GM12878 (cell line): ENCODE measurements at regions not wholly inside any gene's neighbourhood (a gene's known extent, or its start where the extent isn't known, plus 50 kb on each side); places are given as distances from the start of the nearest gene placed in this dataset.

Experiments used
- ATAC-seq: fragments of 200-7000 bp; cut with Tn5 transposase; 3 replicates; pipeline ENCODE4 v1.9.1; 2020; ENCODE audit warnings: mild to moderate bottlenecking, moderate library complexity
- BruUV-seq: library from RNA; stranded (reverse); fragments of 400-500 nt; replicated peaks from 2 replicates; lab custom pipeline; 2021; lab: Mats Ljungman, UMichigan
- CTCF ChIA-PET: fragments of 300-600 bp; sonication (Branson Sonifier 250); formaldehyde crosslinking; extraction: SDS; loops from one replicate; lab custom pipeline; 2021; ENCODE audit warnings: inconsistent platforms; lab: Yijun Ruan, JAX
- POLR2A ChIA-PET: fragments of 350-600 bp; formaldehyde crosslinking; extraction: SDS; loops from one replicate; lab custom pipeline; 2021; ENCODE audit warnings: inconsistent platforms; lab: Charles Lee
- RAD21 ChIA-PET: fragments of 300-600 bp; sonication (Branson Sonifier 250); formaldehyde crosslinking; loops from one replicate; lab custom pipeline; 2023; ENCODE audit warnings: antibody characterized with exemption; ENCODE audit not compliant: unreplicated experiment; lab: Charles Lee
- SMC1A ChIA-PET: fragments of 300-600 bp; sonication (Branson Sonifier 250); formaldehyde crosslinking; loops from one replicate; lab custom pipeline; 2023; ENCODE audit not compliant: unreplicated experiment, uncharacterized antibody; lab: Charles Lee
- DNase-seq: peaks from one replicate; pipeline ENCODE4 v3.0.0-alpha.2; 2011; ENCODE audit warnings: low read depth, low spot score
- FAIRE-seq: peaks from 3 replicates; lab custom pipeline; 2011; peaks lifted over from hg19 to GRCh38; lab: Jason Lieb, UNC
- H2AFZ ChIP-seq: 2 replicates; pipeline ENCODE4 v1.6.0; 2011; ENCODE audit warnings: low read depth, low read length, control low read depth; ENCODE audit not compliant: control insufficient read depth
- H3K27ac ChIP-seq: 2 replicates; pipeline ENCODE4 v1.5.1; 2011; ENCODE audit warnings: control low read depth; ENCODE audit not compliant: control insufficient read depth, insufficient read depth
- H3K27me3 ChIP-seq, 2 experiments: replicated peaks in 1 of 2; 2 replicates each; pipeline versions ENCODE4 v1.6.0 to v1.6.1; 2011; ENCODE audit warnings: low read length in 1 of 2; ENCODE audit not compliant: control insufficient read depth in 2 of 2, insufficient read depth in 2 of 2
- H3K36me3 ChIP-seq, 2 experiments: 2 replicates each; pipeline ENCODE4 v1.5.1; 2011; ENCODE audit warnings: low read length in 1 of 2; ENCODE audit not compliant: control insufficient read depth in 2 of 2, insufficient read depth in 2 of 2
- H3K4me1 ChIP-seq: 2 replicates; pipeline ENCODE4 v1.6.1; 2011; ENCODE audit warnings: mild to moderate bottlenecking, low read length, moderate library complexity, mixed read lengths; ENCODE audit not compliant: control insufficient read depth, insufficient read depth
- H3K4me2 ChIP-seq: 2 replicates; pipeline ENCODE4 v1.6.0; 2011; ENCODE audit warnings: control low read depth; ENCODE audit not compliant: control insufficient read depth, insufficient read depth
- H3K4me3 ChIP-seq: fragments of 200-600 bp; sonication (generic); 2 replicates; pipeline ENCODE4 v1.5.1; 2016
- H3K79me2 ChIP-seq: 2 replicates; pipeline ENCODE4 v1.6.0; 2011; ENCODE audit warnings: low read length; ENCODE audit not compliant: control insufficient read depth, insufficient read depth
- H3K9ac ChIP-seq: 2 replicates; pipeline ENCODE4 v1.8.0; 2011; ENCODE audit warnings: low read length, control low read depth, mixed read lengths; ENCODE audit not compliant: control insufficient read depth, insufficient read depth
- H3K9me3 ChIP-seq: replicated peaks from 3 replicates; pipeline ENCODE4 v1.5.1; 2011; ENCODE audit warnings: mild to moderate bottlenecking, low read length; ENCODE audit not compliant: control insufficient read depth, insufficient read depth
- H4K20me1 ChIP-seq: 2 replicates; pipeline ENCODE4 v1.6.0; 2011; ENCODE audit not compliant: control insufficient read depth, insufficient read depth
- ASH2L ChIP-seq: fragments of 300-600, 200-600 bp; sonication (generic); IDR thresholded peaks from 2 replicates; pipeline ENCODE4 v1.6.1; 2017; ENCODE audit warnings: low read depth, mild to moderate bottlenecking, borderline replicate concordance
- EGR1 ChIP-seq, 2 experiments: IDR thresholded peaks; 1 replicate in 1 of 2; 2 replicates in 1 of 2; pipeline ENCODE4 v1.6.1; 2011 to 2012; ENCODE audit warnings: low read depth in 2 of 2, low read length in 2 of 2, borderline replicate concordance in 1 of 2, mild to moderate bottlenecking in 1 of 2, moderate library complexity in 1 of 2
- IKZF2 ChIP-seq, 2 experiments: fragments of 450-650 bp; IDR thresholded peaks; 2 replicates each; pipeline ENCODE4 v1.6.1; 2017; ENCODE audit warnings: mild to moderate bottlenecking in 2 of 2, moderate library complexity in 2 of 2
- MYC ChIP-seq: IDR thresholded peaks from 2 replicates; pipeline ENCODE4 v1.6.1; 2011; ENCODE audit warnings: mild to moderate bottlenecking, low read length, moderate library complexity, inconsistent platforms; ENCODE audit not compliant: insufficient read depth, insufficient replicate concordance, insufficient read length, severe bottlenecking
- NBN ChIP-seq: fragments of 450-650 bp; IDR thresholded peaks from 2 replicates; pipeline ENCODE4 v1.6.1; 2016
- SUZ12 ChIP-seq: fragments of 200-600 bp; sonication (generic); IDR thresholded peaks from one replicate; pipeline ENCODE4 v1.6.1; 2018; ENCODE audit warnings: antibody characterized with exemption, mild to moderate bottlenecking; ENCODE audit not compliant: unreplicated experiment
- ZNF384 ChIP-seq: IDR thresholded peaks from 2 replicates; pipeline ENCODE4 v1.6.1; 2012; ENCODE audit warnings: low read depth, mild to moderate bottlenecking, low read length, improper control_type of control experiment, borderline replicate concordance
- WGBS: methylation state at CpG from one replicate; pipeline ENCODE4 v1.1.6; 2016; ENCODE audit warnings: low lambda C conversion rate; ENCODE audit not compliant: insufficient replicate concordance, insufficient coverage; ENCODE audit errors: missing lambda C conversion rate; 5-methylcytosine and 5-hydroxymethylcytosine counted together
- in situ Hi-C: fragments of 300-500 bp; cut with MboI; formaldehyde crosslinking; loops from 9 replicates; pipeline ENCODE4 v1.14.3; 2018; ENCODE audit warnings: mixed read lengths
- intact Hi-C: fragments of 100-400 bp; cut with micrococcal nuclease; formaldehyde crosslinking; loops from one replicate; pipeline ENCODE4 v1.14.2; 2022; ENCODE audit not compliant: unreplicated experiment
- TF ChIP-seq, protein P1 (sequence below): fragments of 450-650 bp; IDR thresholded peaks from 2 replicates; pipeline ENCODE4 v1.6.1; 2018; ENCODE audit warnings: mild to moderate bottlenecking, low read depth, moderate library complexity; ENCODE audit not compliant: partially characterized antibody
- TF ChIP-seq, protein P2 (sequence below): IDR thresholded peaks from 2 replicates; pipeline ENCODE4 v1.6.1; 2012; ENCODE audit warnings: improper control_type of control experiment, low read depth, low read length; ENCODE audit not compliant: insufficient replicate concordance

DNA sequence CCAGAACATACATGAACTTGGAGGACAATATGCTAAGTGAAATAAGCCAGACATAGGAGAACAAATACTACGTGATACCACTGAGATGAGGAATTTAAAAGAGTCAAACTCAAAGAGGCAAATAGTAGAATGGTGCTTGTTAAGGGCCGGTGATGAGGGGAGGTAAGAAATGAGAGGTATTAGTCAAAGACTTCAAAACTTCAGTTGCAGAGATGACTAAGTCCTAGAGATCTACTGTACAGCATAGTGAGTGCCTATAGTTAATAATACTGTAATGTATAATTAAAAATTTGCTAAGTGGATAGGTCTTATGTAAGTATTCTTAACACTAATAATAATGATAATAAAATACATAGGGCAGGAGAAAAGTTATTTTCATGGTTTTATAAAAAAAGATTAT is 126.9 kb upstream of the VEGFC start:
- ChIA-PET CTCF (no interaction called here), POLR2A (no interaction called here)
- no peaks in the 10 kb centered on the region for H3K9me3 ChIP-seq
- no peak overlapping the region for H3K9ac ChIP-seq
- H3K27me3 ChIP-seq = no peaks in the 10 kb centered on the region
- ATAC-seq = no peak; the same call in 2 of the 3 replicates
- H3K36me3 ChIP-seq = no peaks in the 10 kb centered on the region
- no peak overlapping the region for H3K27ac ChIP-seq
- H3K4me1 ChIP-seq = no peaks in the 10 kb centered on the region
- no peaks in the 10 kb centered on the region for H3K79me2 ChIP-seq
- TF ChIP-seq EGR1 (IDR thresholded peaks at IDR 0.05; ENCODE audit: borderline replicate concordance in 1 of 2, low read depth in 2 of 2, low read length in 2 of 2) (no peak), ASH2L (no peak), NBN (no peak), IKZF2 (IDR thresholded peaks at IDR 0.05) (no peak), MYC (no peak), ZNF384 (no peak), SUZ12 (no peak)
- TF ChIP-seq, protein P1, sequence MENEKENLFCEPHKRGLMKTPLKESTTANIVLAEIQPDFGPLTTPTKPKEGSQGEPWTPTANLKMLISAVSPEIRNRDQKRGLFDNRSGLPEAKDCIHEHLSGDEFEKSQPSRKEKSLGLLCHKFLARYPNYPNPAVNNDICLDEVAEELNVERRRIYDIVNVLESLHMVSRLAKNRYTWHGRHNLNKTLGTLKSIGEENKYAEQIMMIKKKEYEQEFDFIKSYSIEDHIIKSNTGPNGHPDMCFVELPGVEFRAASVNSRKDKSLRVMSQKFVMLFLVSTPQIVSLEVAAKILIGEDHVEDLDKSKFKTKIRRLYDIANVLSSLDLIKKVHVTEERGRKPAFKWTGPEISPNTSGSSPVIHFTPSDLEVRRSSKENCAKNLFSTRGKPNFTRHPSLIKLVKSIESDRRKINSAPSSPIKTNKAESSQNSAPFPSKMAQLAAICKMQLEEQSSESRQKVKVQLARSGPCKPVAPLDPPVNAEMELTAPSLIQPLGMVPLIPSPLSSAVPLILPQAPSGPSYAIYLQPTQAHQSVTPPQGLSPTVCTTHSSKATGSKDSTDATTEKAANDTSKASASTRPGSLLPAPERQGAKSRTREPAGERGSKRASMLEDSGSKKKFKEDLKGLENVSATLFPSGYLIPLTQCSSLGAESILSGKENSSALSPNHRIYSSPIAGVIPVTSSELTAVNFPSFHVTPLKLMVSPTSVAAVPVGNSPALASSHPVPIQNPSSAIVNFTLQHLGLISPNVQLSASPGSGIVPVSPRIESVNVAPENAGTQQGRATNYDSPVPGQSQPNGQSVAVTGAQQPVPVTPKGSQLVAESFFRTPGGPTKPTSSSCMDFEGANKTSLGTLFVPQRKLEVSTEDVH = no peak
- TF ChIP-seq, protein P2, sequence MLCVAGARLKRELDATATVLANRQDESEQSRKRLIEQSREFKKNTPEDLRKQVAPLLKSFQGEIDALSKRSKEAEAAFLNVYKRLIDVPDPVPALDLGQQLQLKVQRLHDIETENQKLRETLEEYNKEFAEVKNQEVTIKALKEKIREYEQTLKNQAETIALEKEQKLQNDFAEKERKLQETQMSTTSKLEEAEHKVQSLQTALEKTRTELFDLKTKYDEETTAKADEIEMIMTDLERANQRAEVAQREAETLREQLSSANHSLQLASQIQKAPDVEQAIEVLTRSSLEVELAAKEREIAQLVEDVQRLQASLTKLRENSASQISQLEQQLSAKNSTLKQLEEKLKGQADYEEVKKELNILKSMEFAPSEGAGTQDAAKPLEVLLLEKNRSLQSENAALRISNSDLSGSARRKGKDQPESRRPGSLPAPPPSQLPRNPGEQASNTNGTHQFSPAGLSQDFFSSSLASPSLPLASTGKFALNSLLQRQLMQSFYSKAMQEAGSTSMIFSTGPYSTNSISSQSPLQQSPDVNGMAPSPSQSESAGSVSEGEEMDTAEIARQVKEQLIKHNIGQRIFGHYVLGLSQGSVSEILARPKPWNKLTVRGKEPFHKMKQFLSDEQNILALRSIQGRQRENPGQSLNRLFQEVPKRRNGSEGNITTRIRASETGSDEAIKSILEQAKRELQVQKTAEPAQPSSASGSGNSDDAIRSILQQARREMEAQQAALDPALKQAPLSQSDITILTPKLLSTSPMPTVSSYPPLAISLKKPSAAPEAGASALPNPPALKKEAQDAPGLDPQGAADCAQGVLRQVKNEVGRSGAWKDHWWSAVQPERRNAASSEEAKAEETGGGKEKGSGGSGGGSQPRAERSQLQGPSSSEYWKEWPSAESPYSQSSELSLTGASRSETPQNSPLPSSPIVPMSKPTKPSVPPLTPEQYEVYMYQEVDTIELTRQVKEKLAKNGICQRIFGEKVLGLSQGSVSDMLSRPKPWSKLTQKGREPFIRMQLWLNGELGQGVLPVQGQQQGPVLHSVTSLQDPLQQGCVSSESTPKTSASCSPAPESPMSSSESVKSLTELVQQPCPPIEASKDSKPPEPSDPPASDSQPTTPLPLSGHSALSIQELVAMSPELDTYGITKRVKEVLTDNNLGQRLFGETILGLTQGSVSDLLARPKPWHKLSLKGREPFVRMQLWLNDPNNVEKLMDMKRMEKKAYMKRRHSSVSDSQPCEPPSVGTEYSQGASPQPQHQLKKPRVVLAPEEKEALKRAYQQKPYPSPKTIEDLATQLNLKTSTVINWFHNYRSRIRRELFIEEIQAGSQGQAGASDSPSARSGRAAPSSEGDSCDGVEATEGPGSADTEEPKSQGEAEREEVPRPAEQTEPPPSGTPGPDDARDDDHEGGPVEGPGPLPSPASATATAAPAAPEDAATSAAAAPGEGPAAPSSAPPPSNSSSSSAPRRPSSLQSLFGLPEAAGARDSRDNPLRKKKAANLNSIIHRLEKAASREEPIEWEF = no peak
- TF ChIP-seq, all 136 proteins: peak for 0
- FAIRE-seq (no peak), DNase-seq (no peak)
- in situ Hi-C loops = no loop called here
- Histone ChIP-seq H3K4me3 (no peak overlapping the region), H3K4me2 (no peak overlapping the region), H2AFZ (no peak overlapping the region), H4K20me1 (no peaks in the 10 kb centered on the region)
- ChIA-PET RAD21 (no interaction called here), SMC1A (no interaction called here)
- 70% methylated on average over 2 of the region's 2 CpGs for WGBS
- intact Hi-C loops = no loop called here
- BruUV-seq = no TSS peak
